DOHH2 (cell line): ENCODE measurements at regions not wholly inside any gene's neighbourhood (a gene's known extent, or its start where the extent isn't known, plus 50 kb on each side); places are given as distances from the start of the nearest gene placed in this dataset.

Source experiments
- H3F3A ChIP-seq: fragments of 200-600 bp; sonication (generic), shearing (Covaris generic); 2 replicates; pipeline ENCODE4 v1.6.0; 2016; ENCODE audit warnings: antibody characterized with exemption, mild to moderate bottlenecking; ENCODE audit not compliant: control insufficient read depth, insufficient read depth
- H3K27ac ChIP-seq: fragments of 200-600 bp; sonication (generic); 2 replicates; pipeline ENCODE4 v1.5.1; 2014; ENCODE audit warnings: low read depth, mild to moderate bottlenecking, low read length, moderate library complexity
- H3K27me3 ChIP-seq: fragments of 200-600 bp; sonication (generic); 2 replicates; pipeline ENCODE4 v1.6.1; 2014; ENCODE audit warnings: mild to moderate bottlenecking, low read length, mixed read lengths; ENCODE audit not compliant: control insufficient read depth
- H3K36me3 ChIP-seq: fragments of 200-600 bp; sonication (generic); 2 replicates; pipeline ENCODE4 v1.6.1; 2014; ENCODE audit warnings: mild to moderate bottlenecking, low read length, moderate library complexity, mixed read lengths; ENCODE audit not compliant: control insufficient read depth
- H3K4me1 ChIP-seq: fragments of 200-600 bp; sonication (generic); 2 replicates; pipeline ENCODE4 v1.6.1; 2014; ENCODE audit warnings: mild to moderate bottlenecking, low read length, mixed read lengths; ENCODE audit not compliant: control insufficient read depth
- H3K4me2 ChIP-seq: fragments of 200-600 bp; sonication (generic); 2 replicates; pipeline ENCODE4 v1.6.0; 2014; ENCODE audit warnings: mild to moderate bottlenecking, low read length, moderate library complexity
- H3K4me3 ChIP-seq: fragments of 200-600 bp; sonication (generic); 2 replicates; pipeline ENCODE4 v1.5.1; 2014; ENCODE audit warnings: mild to moderate bottlenecking, low read length, mixed read lengths
- H3K79me2 ChIP-seq: fragments of 200-600 bp; sonication (generic); 2 replicates; pipeline ENCODE4 v1.6.1; 2014; ENCODE audit warnings: mild to moderate bottlenecking, low read length, mixed read lengths; ENCODE audit not compliant: control insufficient read depth
- H3K9me2 ChIP-seq: fragments of 200-600 bp; sonication (generic); replicated peaks from 2 replicates; pipeline ENCODE4 v1.6.1; 2014; ENCODE audit warnings: mild to moderate bottlenecking, low read length, mixed read lengths; ENCODE audit not compliant: control insufficient read depth
- H3K9me3 ChIP-seq: fragments of 200-600 bp; sonication (generic); 2 replicates; pipeline ENCODE4 v1.6.1; 2014; ENCODE audit warnings: antibody characterized with exemption, low read length, mixed read lengths; ENCODE audit not compliant: control insufficient read depth, insufficient read depth
- H4K20me1 ChIP-seq: fragments of 200-600 bp; sonication (generic); 2 replicates; pipeline ENCODE4 v1.6.0; 2014; ENCODE audit warnings: low read depth, mild to moderate bottlenecking, antibody characterized with exemption, low read length, moderate library complexity; ENCODE audit not compliant: control insufficient read depth, insufficient read depth
- CTCF ChIP-seq: fragments of 200-600 bp; sonication (generic); IDR thresholded peaks from one replicate; pipeline ENCODE4 v1.5.1; 2014; ENCODE audit warnings: antibody characterized with exemption, mild to moderate bottlenecking, low read depth, low read length; ENCODE audit not compliant: poor library complexity, severe bottlenecking
- EZH2phosphoT487 ChIP-seq: fragments of 200-600 bp; sonication (generic); IDR thresholded peaks from 2 replicates; pipeline ENCODE4 v1.6.1; 2017; ENCODE audit warnings: borderline replicate concordance, mild to moderate bottlenecking, antibody characterized with exemption, low read length, moderate library complexity, mixed read lengths

- Histone ChIP-seq H3K4me3 (no peak overlapping the region), H3K27me3 (no peaks in the 10 kb centered on the region), H3F3A (no peaks in the 10 kb centered on the region), H3K79me2 (no peaks in the 10 kb centered on the region), H3K9me3 (no peaks in the 10 kb centered on the region), H3K4me2 (no peak overlapping the region), H3K9me2 (no peaks in the 10 kb centered on the region), H3K27ac (no peak overlapping the region), H3K4me1 (no peaks in the 10 kb centered on the region), H4K20me1 (no peaks in the 10 kb centered on the region), H3K36me3 (no peaks in the 10 kb centered on the region)
- no peak for TF ChIP-seq CTCF
- no peak for TF ChIP-seq EZH2phosphoT487
These were observed 279.0 kb upstream of the TACR3 start for GRCh38 chr4:103998756-103999155.

GRCh38 chr4:103996637-103997036 is 276.9 kb upstream of the TACR3 start:
- TF ChIP-seq EZH2phosphoT487 (no peak), CTCF (no peak)
- Histone ChIP-seq H3K4me2 (no peak overlapping the region), H3K4me1 (no peaks in the 10 kb centered on the region), H3K4me3 (no peak overlapping the region), H3K36me3 (no peaks in the 10 kb centered on the region), H3K9me2 (no peaks in the 10 kb centered on the region), H3K27me3 (no peaks in the 10 kb centered on the region), H3F3A (no peaks in the 10 kb centered on the region), H3K9me3 (0 out of 2 replicates have a peak, but pooled peaks cover 1% of the 10 kb centered on the region), H3K27ac (no peak overlapping the region), H3K79me2 (no peaks in the 10 kb centered on the region), H4K20me1 (no peaks in the 10 kb centered on the region)

DNA sequence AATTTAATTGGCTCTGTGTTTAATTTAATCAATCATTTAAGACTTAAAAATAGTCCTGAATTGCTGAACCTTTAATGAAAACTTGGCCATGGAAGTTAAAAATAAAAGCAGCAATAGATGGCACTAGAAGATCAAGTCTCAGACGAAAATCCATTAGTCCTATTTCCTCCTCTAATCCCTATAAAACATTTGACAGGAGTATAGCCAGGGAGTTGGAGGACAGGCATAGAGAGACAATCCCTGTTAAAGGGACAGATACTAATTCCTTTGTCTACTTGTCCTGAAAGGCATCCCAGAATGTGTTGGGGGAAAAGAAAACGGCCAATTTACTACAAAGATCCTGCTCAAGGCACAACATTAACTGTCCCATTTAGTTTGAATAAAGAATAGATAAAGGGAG is 276.3 kb upstream of the TACR3 start:
- Histone ChIP-seq H3F3A (no peaks in the 10 kb centered on the region), H3K4me2 (no peak overlapping the region), H4K20me1 (no peaks in the 10 kb centered on the region), H3K27me3 (no peaks in the 10 kb centered on the region), H3K27ac (no peak overlapping the region), H3K9me2 (no peaks in the 10 kb centered on the region), H3K79me2 (no peaks in the 10 kb centered on the region), H3K4me1 (no peaks in the 10 kb centered on the region), H3K36me3 (no peaks in the 10 kb centered on the region), H3K4me3 (no peak overlapping the region), H3K9me3 (0 out of 2 replicates have a peak, but pooled peaks cover 5% of the 10 kb centered on the region)
- no peak for TF ChIP-seq EZH2phosphoT487

- Histone ChIP-seq H3K9me3 (0 out of 2 replicates have a peak, but pooled peaks cover 5% of the 10 kb centered on the region), H3K4me3 (no peak overlapping the region), H4K20me1 (no peaks in the 10 kb centered on the region), H3K27me3 (no peaks in the 10 kb centered on the region), H3K4me1 (no peaks in the 10 kb centered on the region), H3K9me2 (no peaks in the 10 kb centered on the region), H3K36me3 (no peaks in the 10 kb centered on the region), H3K27ac (no peak overlapping the region), H3K79me2 (no peaks in the 10 kb centered on the region), H3K4me2 (no peak overlapping the region), H3F3A (no peaks in the 10 kb centered on the region)
- TF ChIP-seq EZH2phosphoT487: no peak
- peak; percentile 15 for TF ChIP-seq CTCF
These were observed 274.3 kb upstream of the TACR3 start for GRCh38 chr4:103994059-103994458.
